ENCODE measurements at regions not wholly inside any gene's neighbourhood (a gene's known extent, or its start where the extent isn't known, plus 50 kb on each side); places are given as distances from the start of the nearest gene placed in this dataset.
A peak's percentile ranks its signal among the peaks of the same experiment; 100 is the strongest.

DNA sequence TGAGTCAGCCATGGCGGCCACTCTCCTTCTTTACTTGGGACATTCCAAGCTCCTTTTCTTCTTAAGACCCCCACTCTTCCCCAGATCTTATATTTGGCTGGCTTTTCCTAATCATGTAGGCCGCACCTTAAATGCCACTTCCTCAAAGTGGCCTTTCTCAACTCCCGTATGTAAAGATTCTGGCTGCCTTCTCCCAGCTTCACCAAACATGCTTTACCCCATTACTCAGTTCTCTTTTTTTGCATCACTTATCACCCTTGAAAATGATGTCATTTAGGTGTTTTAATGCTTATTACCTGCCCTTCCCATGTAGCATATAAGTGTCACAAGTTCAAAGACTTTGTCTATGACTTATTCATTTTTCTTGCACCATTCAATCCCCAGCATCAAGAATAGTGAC lies 810.1 kb upstream of the CELF2 start:
- DNase-seq (no peak), FAIRE-seq (no peak)
- no peaks in the 10 kb centered on the region for H3K27me3 ChIP-seq (ENCODE audit: control insufficient read depth, insufficient read depth, low read length)
- intact Hi-C loops (cut with DNase I): no loop called here
- no peaks in the 10 kb centered on the region for H3K36me3 ChIP-seq (ENCODE audit: control insufficient read depth in 2 of 3, insufficient read depth in 3 of 3, low read length in 3 of 3)
- H3K9ac ChIP-seq (ENCODE audit: low read length in 3 of 3): no peak overlapping the region
- TF ChIP-seq, protein P1, sequence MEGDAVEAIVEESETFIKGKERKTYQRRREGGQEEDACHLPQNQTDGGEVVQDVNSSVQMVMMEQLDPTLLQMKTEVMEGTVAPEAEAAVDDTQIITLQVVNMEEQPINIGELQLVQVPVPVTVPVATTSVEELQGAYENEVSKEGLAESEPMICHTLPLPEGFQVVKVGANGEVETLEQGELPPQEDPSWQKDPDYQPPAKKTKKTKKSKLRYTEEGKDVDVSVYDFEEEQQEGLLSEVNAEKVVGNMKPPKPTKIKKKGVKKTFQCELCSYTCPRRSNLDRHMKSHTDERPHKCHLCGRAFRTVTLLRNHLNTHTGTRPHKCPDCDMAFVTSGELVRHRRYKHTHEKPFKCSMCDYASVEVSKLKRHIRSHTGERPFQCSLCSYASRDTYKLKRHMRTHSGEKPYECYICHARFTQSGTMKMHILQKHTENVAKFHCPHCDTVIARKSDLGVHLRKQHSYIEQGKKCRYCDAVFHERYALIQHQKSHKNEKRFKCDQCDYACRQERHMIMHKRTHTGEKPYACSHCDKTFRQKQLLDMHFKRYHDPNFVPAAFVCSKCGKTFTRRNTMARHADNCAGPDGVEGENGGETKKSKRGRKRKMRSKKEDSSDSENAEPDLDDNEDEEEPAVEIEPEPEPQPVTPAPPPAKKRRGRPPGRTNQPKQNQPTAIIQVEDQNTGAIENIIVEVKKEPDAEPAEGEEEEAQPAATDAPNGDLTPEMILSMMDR (IDR thresholded peaks at IDR 0.05; ENCODE audit: borderline replicate concordance, extremely low read depth, insufficient read depth): no peak
- H3K4me3 ChIP-seq (ENCODE audit: low read length in 3 of 3): no peak overlapping the region
- no peaks in the 10 kb centered on the region for H3K4me1 ChIP-seq (ENCODE audit: control insufficient read depth in 2 of 3, insufficient read depth in 2 of 3, low read depth in 1 of 3, low read length in 3 of 3)
- H3K9me3 ChIP-seq (ENCODE audit: control insufficient read depth in 2 of 3, insufficient read depth in 1 of 3, low read length in 3 of 3): peaks cover 0 to 8% (median 0%) of the 10 kb centered on the region in 3 donors
- no peak overlapping the region for H3K27ac ChIP-seq (ENCODE audit: low read depth in 2 of 2, low read length in 2 of 2)

GRCh38 chr10:10208196-10208595 lies 809.5 kb upstream of the CELF2 start:
- peak in 2 of 5 donors; percentile 12 to 22 for DNase-seq
- intact Hi-C loops (cut with DNase I): no loop called here

GRCh38 chr10:10209167-10209566 lies 808.5 kb upstream of the CELF2 start:
- Histone ChIP-seq H3K36me3 (ENCODE audit: control insufficient read depth in 2 of 3, insufficient read depth in 3 of 3, low read length in 3 of 3) (no peaks in the 10 kb centered on the region), H3K27me3 (ENCODE audit: control insufficient read depth, insufficient read depth, low read length) (no peaks in the 10 kb centered on the region), H3K27ac (ENCODE audit: low read depth in 2 of 2, low read length in 2 of 2) (no peak overlapping the region), H3K4me3 (ENCODE audit: low read length in 3 of 3) (no peak overlapping the region), H3K9ac (ENCODE audit: low read length in 3 of 3) (no peak overlapping the region), H3K9me3 (ENCODE audit: control insufficient read depth in 2 of 3, insufficient read depth in 1 of 3, low read length in 3 of 3) (no peaks in the 10 kb centered on the region), H3K4me1 (ENCODE audit: control insufficient read depth in 2 of 3, insufficient read depth in 2 of 3, low read depth in 1 of 3, low read length in 3 of 3) (no peaks in the 10 kb centered on the region)
- FAIRE-seq (no peak), DNase-seq (peak in 1 of 5 donors; percentile 15)
- intact Hi-C loops (cut with DNase I): no loop called here
- TF ChIP-seq, protein P1 (IDR thresholded peaks at IDR 0.05; ENCODE audit: borderline replicate concordance, extremely low read depth, insufficient read depth): no peak

More at GRCh38 chr10:10208196-10208595, 809.5 kb upstream of the CELF2 start:
- H3K4me3 ChIP-seq (ENCODE audit: low read length in 3 of 3): no peak overlapping the region
- peaks cover 0 to 4% (median 0%) of the 10 kb centered on the region in 3 donors for H3K9me3 ChIP-seq (ENCODE audit: control insufficient read depth in 2 of 3, insufficient read depth in 1 of 3, low read length in 3 of 3)
- TF ChIP-seq, protein P1 (IDR thresholded peaks at IDR 0.05; ENCODE audit: borderline replicate concordance, extremely low read depth, insufficient read depth): no peak
- H3K4me1 ChIP-seq (ENCODE audit: control insufficient read depth in 2 of 3, insufficient read depth in 2 of 3, low read depth in 1 of 3, low read length in 3 of 3): no peaks in the 10 kb centered on the region
- FAIRE-seq: no peak
- no peak overlapping the region for H3K9ac ChIP-seq (ENCODE audit: low read length in 3 of 3)
- H3K27me3 ChIP-seq (ENCODE audit: control insufficient read depth, insufficient read depth, low read length): no peaks in the 10 kb centered on the region
- H3K36me3 ChIP-seq (ENCODE audit: control insufficient read depth in 2 of 3, insufficient read depth in 3 of 3, low read length in 3 of 3): no peaks in the 10 kb centered on the region
- no peak overlapping the region for H3K27ac ChIP-seq (ENCODE audit: low read depth in 2 of 2, low read length in 2 of 2)

DNA sequence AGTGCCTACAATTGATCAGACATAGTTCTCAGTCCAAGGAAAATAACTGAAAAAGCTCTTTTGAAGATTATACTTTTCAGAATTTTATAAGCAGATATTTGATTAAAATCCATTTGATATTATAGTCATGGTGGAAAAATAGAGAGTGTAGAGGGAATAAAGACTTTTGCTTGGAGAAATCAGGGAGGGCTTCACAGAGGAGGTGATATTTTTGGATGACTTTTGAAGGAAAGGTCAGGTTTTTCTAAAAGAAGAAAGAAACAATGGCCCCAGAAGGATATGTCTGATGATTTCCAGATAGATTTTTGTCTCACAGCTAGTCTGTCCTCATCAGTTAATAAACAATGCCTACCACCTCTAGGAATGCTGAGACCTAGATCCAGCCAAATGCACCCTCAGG lies 806.3 kb upstream of the CELF2 start:
- H3K9me3 ChIP-seq (ENCODE audit: control insufficient read depth in 2 of 3, insufficient read depth in 1 of 3, low read length in 3 of 3): no peaks in the 10 kb centered on the region
- no peak overlapping the region for H3K9ac ChIP-seq (ENCODE audit: low read length in 3 of 3)
- no peak for DNase-seq
- no peak for FAIRE-seq
- H3K4me1 ChIP-seq (ENCODE audit: control insufficient read depth in 2 of 3, insufficient read depth in 2 of 3, low read depth in 1 of 3, low read length in 3 of 3): no peaks in the 10 kb centered on the region
- TF ChIP-seq, protein P1 (IDR thresholded peaks at IDR 0.05; ENCODE audit: borderline replicate concordance, extremely low read depth, insufficient read depth): no peak
- intact Hi-C loops (cut with DNase I): no loop called here
- H3K4me3 ChIP-seq (ENCODE audit: low read length in 3 of 3): no peak overlapping the region
- no peak overlapping the region for H3K27ac ChIP-seq (ENCODE audit: low read depth in 2 of 2, low read length in 2 of 2)
- H3K27me3 ChIP-seq (ENCODE audit: control insufficient read depth, insufficient read depth, low read length): no peaks in the 10 kb centered on the region
- H3K36me3 ChIP-seq (ENCODE audit: control insufficient read depth in 2 of 3, insufficient read depth in 3 of 3, low read length in 3 of 3): no peaks in the 10 kb centered on the region

Measured in kidney (tissue), 13 donors.